ENCODE measurements at regions not wholly inside any gene's neighbourhood (a gene's known extent, or its start where the extent isn't known, plus 50 kb on each side); places are given as distances from the start of the nearest gene placed in this dataset.

DNA sequence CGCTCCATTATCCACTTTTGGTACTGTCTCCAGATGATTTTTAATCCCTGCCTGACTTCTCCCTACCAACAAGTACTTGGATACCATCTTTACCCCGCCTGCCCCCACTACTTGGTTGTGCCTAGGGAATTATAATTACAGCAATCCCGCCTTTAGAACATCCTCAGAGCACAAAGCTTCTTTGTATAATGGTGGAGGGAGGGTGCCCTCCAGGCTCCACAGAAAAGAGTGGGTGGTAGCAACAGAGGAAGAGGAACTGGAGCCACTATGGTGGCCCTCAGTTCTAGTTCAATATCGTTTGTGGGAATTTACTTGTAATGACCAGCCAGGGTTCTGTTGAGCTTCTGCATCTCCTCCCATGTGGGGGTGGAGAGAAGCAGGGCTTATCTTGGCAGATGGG lies 79.0 kb upstream of the RNF38 start:
- TF ChIP-seq, protein P1, sequence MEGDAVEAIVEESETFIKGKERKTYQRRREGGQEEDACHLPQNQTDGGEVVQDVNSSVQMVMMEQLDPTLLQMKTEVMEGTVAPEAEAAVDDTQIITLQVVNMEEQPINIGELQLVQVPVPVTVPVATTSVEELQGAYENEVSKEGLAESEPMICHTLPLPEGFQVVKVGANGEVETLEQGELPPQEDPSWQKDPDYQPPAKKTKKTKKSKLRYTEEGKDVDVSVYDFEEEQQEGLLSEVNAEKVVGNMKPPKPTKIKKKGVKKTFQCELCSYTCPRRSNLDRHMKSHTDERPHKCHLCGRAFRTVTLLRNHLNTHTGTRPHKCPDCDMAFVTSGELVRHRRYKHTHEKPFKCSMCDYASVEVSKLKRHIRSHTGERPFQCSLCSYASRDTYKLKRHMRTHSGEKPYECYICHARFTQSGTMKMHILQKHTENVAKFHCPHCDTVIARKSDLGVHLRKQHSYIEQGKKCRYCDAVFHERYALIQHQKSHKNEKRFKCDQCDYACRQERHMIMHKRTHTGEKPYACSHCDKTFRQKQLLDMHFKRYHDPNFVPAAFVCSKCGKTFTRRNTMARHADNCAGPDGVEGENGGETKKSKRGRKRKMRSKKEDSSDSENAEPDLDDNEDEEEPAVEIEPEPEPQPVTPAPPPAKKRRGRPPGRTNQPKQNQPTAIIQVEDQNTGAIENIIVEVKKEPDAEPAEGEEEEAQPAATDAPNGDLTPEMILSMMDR (conservative IDR thresholded peaks at IDR 0.05) = no peak
- TF ChIP-seq EZH2 (IDR thresholded peaks at IDR 0.05; ENCODE audit: low read depth) = no peak

All from PC-9 (cell line).